Uterus (tissue), 3 donors: ENCODE measurements at regions not wholly inside any gene's neighbourhood (a gene's known extent, or its start where the extent isn't known, plus 50 kb on each side); places are given as distances from the start of the nearest gene placed in this dataset.

Source experiments
- DNase-seq, 2 donors: peaks; one replicate each; pipeline ENCODE4 v3.0.0-alpha.2; 2019 to 2020
- H3K27ac ChIP-seq, 2 donors: fragments of 200-600 bp; sonication (generic); 1 replicate in 1 of 2; 2 replicates in 1 of 2; pipeline ENCODE4 v1.5.1; 2016 to 2018
- H3K27me3 ChIP-seq, 2 donors: fragments of 200-600 bp; sonication (generic); one replicate each; pipeline ENCODE4 v1.5.1; 2018 to 2019; ENCODE audit warnings: control low read depth in 1 of 2
- H3K36me3 ChIP-seq, 2 donors: fragments of 200-600 bp; sonication (generic); one replicate each; pipeline ENCODE4 v1.5.1; 2019; ENCODE audit warnings: control low read depth in 1 of 2
- H3K4me1 ChIP-seq, 2 donors: fragments of 200-600 bp; sonication (generic); one replicate each; pipeline ENCODE4 v1.5.1; 2018 to 2019; ENCODE audit warnings: control low read depth in 1 of 2
- H3K4me3 ChIP-seq, 2 donors: fragments of 200-600 bp; sonication (generic); 1 replicate in 1 of 2; 2 replicates in 1 of 2; pipeline ENCODE4 v1.5.1; 2018 to 2019; ENCODE audit warnings: mild to moderate bottlenecking in 1 of 2
- H3K9me3 ChIP-seq, 2 donors: fragments of 200-600 bp; sonication (generic); one replicate each; pipeline ENCODE4 v1.5.1; 2019; ENCODE audit warnings: control low read depth in 1 of 2
- POLR2A ChIP-seq, 2 donors: fragments of 450-650 bp; IDR thresholded peaks; one replicate each; pipeline ENCODE4 v1.6.1; 2016; ENCODE audit warnings: antibody characterized with exemption in 2 of 2, mild to moderate bottlenecking in 1 of 2, moderate library complexity in 1 of 2
- intact Hi-C: fragments of 100-400 bp; cut with DNase I; formaldehyde crosslinking; loops from one replicate; pipeline ENCODE4 v1.15.1; 2023; ENCODE audit warnings: low total_unique reads
- TF ChIP-seq, protein P1 (sequence below), 4 experiments: fragments of 200-600 bp in 2 of 4; fragments of 450-650 bp in 2 of 4; sonication (generic) in 2 of 4; IDR thresholded peaks; one replicate each; pipeline ENCODE4 v1.5.1; 2016 to 2019; ENCODE audit warnings: antibody characterized with exemption in 4 of 4, mild to moderate bottlenecking in 2 of 4, moderate library complexity in 1 of 4
- donor health status: DM: yes; HTN: yes; CAD: no.

DNA sequence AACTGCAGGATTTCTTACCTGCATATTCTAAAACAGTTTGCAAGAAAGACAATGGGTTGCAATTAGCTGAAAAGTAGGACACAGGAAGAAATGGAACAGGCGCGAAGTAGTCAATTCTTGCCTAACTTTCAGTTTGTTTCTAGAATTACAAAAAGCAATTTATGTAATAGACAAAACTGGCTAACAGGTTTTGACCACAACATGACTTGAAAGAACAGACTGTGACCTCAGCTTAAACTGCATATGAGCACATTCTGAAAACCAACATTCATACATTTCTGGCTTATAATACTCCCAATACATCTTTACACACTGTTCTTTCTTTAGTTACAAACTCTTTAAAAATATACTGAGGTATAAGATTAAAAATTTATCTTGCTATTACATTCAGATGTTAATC lies 405.9 kb upstream of the B3GALT2 start:
- no peak overlapping the region for H3K27ac ChIP-seq
- intact Hi-C loops, result no loop called here

DNA sequence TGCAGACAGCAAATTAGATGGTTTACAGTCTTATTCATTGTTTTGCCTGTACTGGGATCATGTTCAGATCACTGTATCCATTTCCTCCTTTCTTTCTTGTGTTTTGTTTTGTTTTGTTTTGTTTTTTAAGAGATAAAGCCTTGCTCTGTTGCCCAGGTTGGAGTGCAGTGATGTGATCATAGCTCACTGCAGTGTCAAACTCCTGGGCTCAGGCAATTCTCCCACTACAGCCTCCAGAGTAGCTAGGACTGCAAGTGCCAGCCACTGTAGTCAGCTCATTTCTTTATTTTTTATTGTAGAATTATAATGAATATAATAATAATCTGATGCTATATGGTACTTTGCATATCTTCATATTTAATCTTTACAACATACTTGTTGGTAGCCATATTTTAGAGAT lies 403.7 kb upstream of the B3GALT2 start:
- no peak overlapping the region for H3K27ac ChIP-seq
- no peaks in the 10 kb centered on the region for H3K36me3 ChIP-seq
- intact Hi-C loops, result no loop called here
- no peaks in the 10 kb centered on the region for H3K4me1 ChIP-seq
- no peak overlapping the region for H3K4me3 ChIP-seq
- TF ChIP-seq, protein P1, sequence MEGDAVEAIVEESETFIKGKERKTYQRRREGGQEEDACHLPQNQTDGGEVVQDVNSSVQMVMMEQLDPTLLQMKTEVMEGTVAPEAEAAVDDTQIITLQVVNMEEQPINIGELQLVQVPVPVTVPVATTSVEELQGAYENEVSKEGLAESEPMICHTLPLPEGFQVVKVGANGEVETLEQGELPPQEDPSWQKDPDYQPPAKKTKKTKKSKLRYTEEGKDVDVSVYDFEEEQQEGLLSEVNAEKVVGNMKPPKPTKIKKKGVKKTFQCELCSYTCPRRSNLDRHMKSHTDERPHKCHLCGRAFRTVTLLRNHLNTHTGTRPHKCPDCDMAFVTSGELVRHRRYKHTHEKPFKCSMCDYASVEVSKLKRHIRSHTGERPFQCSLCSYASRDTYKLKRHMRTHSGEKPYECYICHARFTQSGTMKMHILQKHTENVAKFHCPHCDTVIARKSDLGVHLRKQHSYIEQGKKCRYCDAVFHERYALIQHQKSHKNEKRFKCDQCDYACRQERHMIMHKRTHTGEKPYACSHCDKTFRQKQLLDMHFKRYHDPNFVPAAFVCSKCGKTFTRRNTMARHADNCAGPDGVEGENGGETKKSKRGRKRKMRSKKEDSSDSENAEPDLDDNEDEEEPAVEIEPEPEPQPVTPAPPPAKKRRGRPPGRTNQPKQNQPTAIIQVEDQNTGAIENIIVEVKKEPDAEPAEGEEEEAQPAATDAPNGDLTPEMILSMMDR (IDR thresholded peaks at IDR 0.05), result no peak
- no peak for TF ChIP-seq POLR2A (IDR thresholded peaks at IDR 0.05)
- no peak for DNase-seq
- no peaks in the 10 kb centered on the region for H3K9me3 ChIP-seq
- no peaks in the 10 kb centered on the region for H3K27me3 ChIP-seq

More for the DNA sequence above, 405.9 kb upstream of the B3GALT2 start:
- no peak for TF ChIP-seq POLR2A (IDR thresholded peaks at IDR 0.05)
- TF ChIP-seq, protein P1 (IDR thresholded peaks at IDR 0.05), result no peak
- no peak for DNase-seq
- Histone ChIP-seq H3K36me3 (no peaks in the 10 kb centered on the region), H3K27me3 (no peaks in the 10 kb centered on the region), H3K4me1 (no peaks in the 10 kb centered on the region), H3K4me3 (no peak overlapping the region), H3K9me3 (no peaks in the 10 kb centered on the region)

DNA sequence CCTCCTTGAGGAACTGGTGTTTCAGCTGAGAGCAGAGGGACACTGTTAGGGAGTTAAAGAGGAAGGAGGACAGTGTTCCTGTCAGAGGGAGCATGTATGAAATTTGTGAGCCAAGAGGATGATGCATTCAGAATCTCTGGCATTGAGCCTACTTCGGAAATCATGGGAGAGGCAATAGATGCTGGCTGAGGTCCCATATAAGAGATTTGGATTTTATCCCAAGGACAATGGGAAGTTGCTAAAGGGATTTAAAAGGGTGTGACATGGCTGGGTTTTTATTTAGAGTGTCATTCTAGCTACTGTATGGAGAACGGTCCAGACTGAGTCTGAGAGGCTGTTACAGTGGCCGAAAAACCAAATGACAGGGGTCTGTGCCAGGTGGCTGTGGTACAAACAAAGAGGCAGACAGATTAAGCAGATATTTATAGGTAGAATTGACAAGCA lies 403.2 kb upstream of the B3GALT2 start:
- no peak for DNase-seq
- Histone ChIP-seq H3K4me1 (no peaks in the 10 kb centered on the region), H3K4me3 (no peak overlapping the region), H3K27ac (no peak overlapping the region), H3K9me3 (no peaks in the 10 kb centered on the region), H3K36me3 (no peaks in the 10 kb centered on the region), H3K27me3 (no peaks in the 10 kb centered on the region)
- intact Hi-C loops, result no loop called here
- TF ChIP-seq, protein P1 (IDR thresholded peaks at IDR 0.05), result no peak
- TF ChIP-seq POLR2A (IDR thresholded peaks at IDR 0.05), result no peak

DNA sequence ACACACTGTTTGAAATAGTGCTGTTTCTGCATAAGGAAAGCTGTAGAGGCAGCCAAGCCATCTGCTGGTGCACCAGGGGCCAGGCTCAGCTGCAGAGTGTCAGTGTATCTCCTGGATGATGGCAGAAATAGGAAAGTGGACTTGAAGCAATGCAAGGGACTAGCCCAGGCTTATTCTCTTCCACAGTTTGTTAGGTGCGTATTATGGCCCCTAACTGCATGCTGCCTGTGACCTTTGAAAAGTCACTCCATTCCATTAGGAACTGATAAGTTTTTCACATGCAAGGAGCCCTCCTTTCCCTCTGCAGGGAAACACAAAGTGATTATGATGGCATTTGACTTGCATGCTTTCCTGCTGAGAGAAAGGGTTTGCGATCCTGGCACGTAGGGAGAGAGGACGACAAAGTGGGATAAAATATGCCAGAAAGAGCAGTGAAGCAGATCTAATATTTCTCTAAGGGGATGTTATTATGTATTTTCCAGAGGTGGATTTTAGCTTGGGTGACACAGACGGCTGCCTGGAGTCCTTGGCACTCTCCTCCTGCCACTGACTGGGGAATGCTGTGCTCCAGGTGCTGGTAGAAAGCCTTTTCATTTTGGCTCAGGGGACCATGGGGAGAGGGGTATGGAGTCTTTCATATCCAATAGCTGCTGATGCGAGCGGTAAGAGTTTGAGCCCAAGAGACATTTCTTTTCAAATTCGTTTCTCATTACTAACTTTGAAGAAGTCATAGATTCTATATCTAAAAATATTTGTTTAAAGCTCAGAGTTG lies 402.1 kb upstream of the B3GALT2 start:
- no peaks in the 10 kb centered on the region for H3K9me3 ChIP-seq
- no peaks in the 10 kb centered on the region for H3K27me3 ChIP-seq
- no peaks in the 10 kb centered on the region for H3K4me1 ChIP-seq
- intact Hi-C loops, result no loop called here
- no peak for TF ChIP-seq POLR2A (IDR thresholded peaks at IDR 0.05)
- TF ChIP-seq, protein P1 (IDR thresholded peaks at IDR 0.05), result no peak
- H3K4me3 ChIP-seq, result no peak overlapping the region
- DNase-seq, result no peak
- H3K27ac ChIP-seq, result no peak overlapping the region
- H3K36me3 ChIP-seq, result no peaks in the 10 kb centered on the region

DNA sequence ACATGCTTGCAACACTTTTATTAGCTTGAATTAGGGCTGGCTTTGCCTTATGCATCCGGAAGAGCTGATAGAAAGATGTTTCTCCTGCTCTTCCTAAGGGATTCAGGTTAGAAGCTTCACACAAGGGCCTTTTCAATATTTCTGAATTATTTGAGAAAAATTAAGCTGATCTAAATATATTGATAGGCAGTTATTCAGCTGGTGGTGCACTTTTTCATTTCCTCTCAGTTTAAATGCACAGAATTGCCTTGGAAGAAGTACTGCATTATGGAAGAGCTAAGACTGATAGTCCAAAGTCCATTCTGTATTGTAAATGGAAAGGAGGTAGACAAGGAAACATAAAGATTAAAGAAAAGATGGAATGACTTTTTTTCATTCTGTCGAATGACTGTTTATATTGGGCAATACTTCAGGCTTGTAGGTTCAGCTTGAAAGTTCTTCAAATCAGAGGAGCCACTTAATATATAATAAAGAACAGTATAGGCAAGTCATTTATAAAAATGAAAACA lies 398.4 kb upstream of the B3GALT2 start:
- Histone ChIP-seq H3K9me3 (no peaks in the 10 kb centered on the region), H3K36me3 (no peaks in the 10 kb centered on the region), H3K4me1 (no peaks in the 10 kb centered on the region), H3K4me3 (no peak overlapping the region), H3K27me3 (no peaks in the 10 kb centered on the region), H3K27ac (no peak overlapping the region)
- DNase-seq, result no peak
- no peak for TF ChIP-seq POLR2A (IDR thresholded peaks at IDR 0.05)
- TF ChIP-seq, protein P1 (IDR thresholded peaks at IDR 0.05), result no peak
- intact Hi-C loops, result no loop called here
